K562 (cell line): ENCODE measurements at regions not wholly inside any gene's neighbourhood (a gene's known extent, or its start where the extent isn't known, plus 50 kb on each side); places are given as distances from the start of the nearest gene placed in this dataset.
A peak's percentile ranks its signal among the peaks of the same experiment; 100 is the strongest.

Experiments
- ATAC-seq: fragments of 200-7000 bp; cut with Tn5 transposase; 3 replicates; pipeline ENCODE4 v1.9.1; 2020; ENCODE audit warnings: moderate library complexity
- BruUV-seq: library from RNA; stranded (reverse); fragments of 400-500 nt; replicated peaks from 2 replicates; lab custom pipeline; 2021; lab: Mats Ljungman, UMichigan
- CTCF ChIA-PET: fragments of 300-600 bp; formaldehyde crosslinking; extraction: SDS; loops from one replicate; lab custom pipeline; 2021; ENCODE audit warnings: low intra/inter-chr PET ratio; lab: Yijun Ruan, JAX
- POLR2A ChIA-PET: fragments of 300-600, 350-650 bp; sonication (Branson Sonifier 250); formaldehyde crosslinking; extraction: SDS; loops from one replicate; lab custom pipeline; 2021; ENCODE audit warnings: antibody characterized with exemption, inconsistent platforms; lab: Yijun Ruan, JAX
- DNase-seq, 4 experiments: peaks; one replicate each; pipeline versions ENCODE4 v3.0.0 to v3.0.0-alpha.2; 2011 to 2018; ENCODE audit warnings: low spot score in 3 of 4, mixed read lengths in 3 of 4; ENCODE audit errors: extremely low read depth in 1 of 4
- FAIRE-seq: peaks from 2 replicates; lab custom pipeline; 2011; peaks lifted over from hg19 to GRCh38; lab: Jason Lieb, UNC
- H2AFZ ChIP-seq: 2 replicates; pipeline ENCODE4 v1.6.0; 2011; ENCODE audit warnings: low read depth, low read length, control low read depth, inconsistent platforms
- H3K27ac ChIP-seq: fragments of 200-600 bp; 3 replicates; pipeline ENCODE4 v1.8.0; 2011; ENCODE audit warnings: low read depth, mild to moderate bottlenecking, control low read depth, inconsistent platforms, low read length, moderate library complexity, mixed read lengths; ENCODE audit errors: extremely low read depth
- H3K27me3 ChIP-seq, 2 experiments: fragments of 300-600 bp in 1 of 2; 2 replicates in 1 of 2; 3 replicates in 1 of 2; pipeline versions ENCODE4 v1.6.0 to v1.8.0; 2011; ENCODE audit warnings: inconsistent platforms in 2 of 2, low read length in 2 of 2, mild to moderate bottlenecking in 1 of 2, mixed read lengths in 1 of 2, moderate library complexity in 1 of 2; ENCODE audit not compliant: control insufficient read depth in 2 of 2, insufficient read depth in 2 of 2
- H3K36me3 ChIP-seq: fragments of 300-600 bp; 3 replicates; pipeline ENCODE4 v1.8.0; 2011; ENCODE audit warnings: mild to moderate bottlenecking, low read length, inconsistent platforms; ENCODE audit not compliant: control insufficient read depth, insufficient read depth
- H3K4me1 ChIP-seq, 2 experiments: fragments of 200-600 bp in 1 of 2; replicated peaks in 1 of 2; 2 replicates in 1 of 2; 3 replicates in 1 of 2; pipeline versions ENCODE4 v1.5.1 to v1.8.0; 2011; ENCODE audit warnings: inconsistent platforms in 2 of 2, low read length in 2 of 2, mild to moderate bottlenecking in 1 of 2, mixed read lengths in 1 of 2, moderate library complexity in 1 of 2; ENCODE audit not compliant: control insufficient read depth in 2 of 2, insufficient read depth in 2 of 2
- H3K4me2 ChIP-seq: 2 replicates; pipeline ENCODE4 v1.6.1; 2011; ENCODE audit warnings: low read length, control low read depth, inconsistent platforms, mixed read lengths; ENCODE audit not compliant: insufficient read depth
- H3K4me3 ChIP-seq: fragments of 200-600 bp; sonication (generic), shearing (Covaris generic); 2 replicates; pipeline ENCODE4 v1.5.1; 2016; ENCODE audit warnings: control low read depth, inconsistent platforms
- H3K79me2 ChIP-seq: fragments of 200-600 bp; 3 replicates; pipeline ENCODE4 v1.8.0; 2011; ENCODE audit warnings: low read length, inconsistent platforms; ENCODE audit not compliant: control insufficient read depth, insufficient read depth
- H3K9ac ChIP-seq, 2 experiments: 2 replicates each; pipeline versions ENCODE4 v1.6.0 to v1.6.1; 2011; ENCODE audit warnings: low read depth in 2 of 2, low read length in 2 of 2, control low read depth in 1 of 2, inconsistent platforms in 1 of 2, mild to moderate bottlenecking in 1 of 2, mixed read lengths in 1 of 2; ENCODE audit not compliant: insufficient read depth in 1 of 2
- H3K9me1 ChIP-seq: one replicate; pipeline ENCODE4 v1.6.0; 2011; ENCODE audit warnings: inconsistent platforms, mild to moderate bottlenecking, low read length, moderate library complexity; ENCODE audit not compliant: control insufficient read depth, insufficient read depth
- H3K9me3 ChIP-seq: replicated peaks from 2 replicates; pipeline ENCODE4 v1.5.1; 2011; ENCODE audit warnings: low read depth, low read length, inconsistent platforms; ENCODE audit not compliant: control insufficient read depth, insufficient read depth
- H4K20me1 ChIP-seq: replicated peaks from 2 replicates; pipeline ENCODE4 v1.6.1; 2011; ENCODE audit warnings: low read length, inconsistent platforms, mixed read lengths; ENCODE audit not compliant: control insufficient read depth, insufficient read depth
- CBFA2T3 ChIP-seq: fragments of 450-650 bp; IDR thresholded peaks from 2 replicates; pipeline ENCODE4 v1.6.1; 2017
- CEBPB ChIP-seq: fragments of 450-650 bp; IDR thresholded peaks from 2 replicates; pipeline ENCODE4 v1.6.1; 2016; ENCODE audit warnings: missing genetic modification characterization, missing compliant biosample characterization
- MCM7 ChIP-seq, 2 experiments: fragments of 450-650 bp; IDR thresholded peaks; 2 replicates each; pipeline ENCODE4 v1.6.1; 2016 to 2018
- MEIS2 ChIP-seq: fragments of 450-650 bp; IDR thresholded peaks from 2 replicates; pipeline ENCODE4 v1.6.1; 2014; ENCODE audit warnings: mild to moderate bottlenecking; ENCODE audit not compliant: partially characterized antibody
- MYC ChIP-seq, 2 experiments: fragments of 250-450 bp in 1 of 2; sonication (Bioruptor Pico) in 1 of 2; IDR thresholded peaks; 2 replicates each; pipeline versions ENCODE4 v1.5.1 to v1.6.1; 2012 to 2021; ENCODE audit warnings: low read depth in 2 of 2, borderline replicate concordance in 1 of 2, improper control_type of control experiment in 1 of 2, low read length in 1 of 2, mild to moderate bottlenecking in 1 of 2, moderate library complexity in 1 of 2
- NCOR1 ChIP-seq: fragments of 450-650 bp; IDR thresholded peaks from 2 replicates; pipeline ENCODE4 v1.6.1; 2016; ENCODE audit warnings: mild to moderate bottlenecking, moderate library complexity
- RNF2 ChIP-seq: sonication (generic); IDR thresholded peaks from 2 replicates; pipeline ENCODE4 v1.6.1; 2016
- STAT5A ChIP-seq: IDR thresholded peaks from 2 replicates; pipeline ENCODE4 v1.6.1; 2012; ENCODE audit warnings: low read length, inconsistent platforms, borderline replicate concordance
- TAL1 ChIP-seq: fragments of 450-650 bp; IDR thresholded peaks from 2 replicates; pipeline ENCODE4 v1.6.1; 2016; ENCODE audit warnings: mild to moderate bottlenecking
- TEAD4 ChIP-seq, 2 experiments: sonication (generic) in 1 of 2; formaldehyde crosslinking in 1 of 2; IDR thresholded peaks; 2 replicates each; pipeline versions ENCODE4 v1.6.1 to v1.8.0; 2012 to 2022; ENCODE audit warnings: borderline replicate concordance in 1 of 2, inconsistent platforms in 1 of 2, low read length in 1 of 2, mild to moderate bottlenecking in 1 of 2, missing genetic modification reagents in 1 of 2
- TRIM28 ChIP-seq: fragments of 450-650 bp; IDR thresholded peaks from 2 replicates; pipeline ENCODE4 v1.6.1; 2017
- ZFX ChIP-seq: sonication (generic); formaldehyde crosslinking; IDR thresholded peaks from 2 replicates; pipeline ENCODE4 v1.8.0; 2022; ENCODE audit warnings: mild to moderate bottlenecking, missing genetic modification reagents, moderate library complexity
- ZNF75A ChIP-seq: fragments of 450-650 bp; formaldehyde crosslinking; IDR thresholded peaks from 2 replicates; pipeline ENCODE4 v1.4.0; 2020; ENCODE audit warnings: mild to moderate bottlenecking
- WGBS: fragments of 100-300 bp; shearing (Covaris generic); methylation state at CpG from one replicate; pipeline ENCODE4 v1.1.6; 2016; ENCODE audit warnings: low coverage, mixed read lengths; ENCODE audit not compliant: insufficient coverage; ENCODE audit errors: missing lambda C conversion rate; 5-methylcytosine and 5-hydroxymethylcytosine counted together
- in situ Hi-C: fragments of 300-500 bp; cut with MboI; formaldehyde crosslinking; loops from 4 replicates; pipeline ENCODE4 v1.15.0; 2018; ENCODE audit warnings: inconsistent platforms, mixed read lengths
- intact Hi-C: fragments of 100-400 bp; cut with micrococcal nuclease; formaldehyde crosslinking; loops from 2 replicates; pipeline ENCODE4 v1.14.2; 2022
- TF ChIP-seq, protein P1 (sequence below): sonication (generic); formaldehyde crosslinking; IDR thresholded peaks from 2 replicates; pipeline ENCODE4 v1.8.0; 2022; ENCODE audit warnings: mild to moderate bottlenecking, missing genetic modification reagents, borderline replicate concordance
- TF ChIP-seq, protein P2 (sequence below): fragments of 250-450 bp; sonication (Bioruptor Pico); IDR thresholded peaks from 2 replicates; pipeline ENCODE4 v1.5.0; 2020; ENCODE audit warnings: mild to moderate bottlenecking, borderline replicate concordance
- TF ChIP-seq, protein P3 (sequence below): fragments of 450-650 bp; IDR thresholded peaks from 2 replicates; pipeline ENCODE4 v1.6.1; 2018; ENCODE audit not compliant: partially characterized antibody

DNA sequence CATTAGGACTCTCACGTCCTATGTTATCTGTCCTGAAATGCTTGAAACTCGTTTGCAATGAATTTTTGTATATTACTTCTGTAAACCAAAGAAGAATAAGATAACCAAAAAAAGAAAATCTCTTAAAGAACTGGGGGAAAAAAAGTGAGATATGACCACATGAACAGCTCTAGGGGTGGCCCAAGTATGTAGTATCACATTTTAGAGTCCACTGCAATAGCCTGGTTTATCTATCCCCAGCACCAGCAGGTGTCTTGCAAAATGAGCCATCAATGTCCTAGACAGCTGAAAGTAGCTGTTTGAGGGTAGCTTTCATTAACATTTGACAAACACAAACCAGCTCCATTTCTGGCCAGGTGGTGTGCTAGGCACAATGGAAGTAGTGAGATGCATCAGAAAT is 102.8 kb downstream of the PXDC1 start:
- in situ Hi-C loops, result no loop called here
- H3K27ac ChIP-seq, result no peak overlapping the region
- no peak overlapping the region for H3K9ac ChIP-seq
- WGBS, result 22% methylated on average over 2 of the region's 2 CpGs
- no peak overlapping the region for H3K4me3 ChIP-seq
- H3K9me3 ChIP-seq, result 0 out of 2 replicates have a peak, but pooled peaks cover 3% of the 10 kb centered on the region
- FAIRE-seq, result no peak
- ChIA-PET POLR2A (interaction anchor here (0.6 kb wide), 2 partner anchors 11 to 897 kb away, joined by 3 read pairs; no protein-coding TSS in a partner anchor), CTCF (no interaction called here)
- H3K4me2 ChIP-seq, result no peak overlapping the region
- no peaks in the 10 kb centered on the region for H3K9me1 ChIP-seq
- no TSS peak for BruUV-seq
- no peaks in the 10 kb centered on the region for H4K20me1 ChIP-seq
- ATAC-seq, result no peak
- no peak overlapping the region for H2AFZ ChIP-seq
- DNase-seq, result peak in 2 of 4 experiments; percentile 42 to 48
- intact Hi-C loops, result no loop called here
- no peaks in the 10 kb centered on the region for H3K36me3 ChIP-seq
- peaks cover 0 to 2% of the 10 kb centered on the region in 2 experiments; a peak in 1 of 5 replicates for H3K27me3 ChIP-seq
- H3K4me1 ChIP-seq, result peaks cover 21 to 26% of the 10 kb centered on the region in 2 experiments
- H3K79me2 ChIP-seq, result no peaks in the 10 kb centered on the region
- TF ChIP-seq, protein P1, sequence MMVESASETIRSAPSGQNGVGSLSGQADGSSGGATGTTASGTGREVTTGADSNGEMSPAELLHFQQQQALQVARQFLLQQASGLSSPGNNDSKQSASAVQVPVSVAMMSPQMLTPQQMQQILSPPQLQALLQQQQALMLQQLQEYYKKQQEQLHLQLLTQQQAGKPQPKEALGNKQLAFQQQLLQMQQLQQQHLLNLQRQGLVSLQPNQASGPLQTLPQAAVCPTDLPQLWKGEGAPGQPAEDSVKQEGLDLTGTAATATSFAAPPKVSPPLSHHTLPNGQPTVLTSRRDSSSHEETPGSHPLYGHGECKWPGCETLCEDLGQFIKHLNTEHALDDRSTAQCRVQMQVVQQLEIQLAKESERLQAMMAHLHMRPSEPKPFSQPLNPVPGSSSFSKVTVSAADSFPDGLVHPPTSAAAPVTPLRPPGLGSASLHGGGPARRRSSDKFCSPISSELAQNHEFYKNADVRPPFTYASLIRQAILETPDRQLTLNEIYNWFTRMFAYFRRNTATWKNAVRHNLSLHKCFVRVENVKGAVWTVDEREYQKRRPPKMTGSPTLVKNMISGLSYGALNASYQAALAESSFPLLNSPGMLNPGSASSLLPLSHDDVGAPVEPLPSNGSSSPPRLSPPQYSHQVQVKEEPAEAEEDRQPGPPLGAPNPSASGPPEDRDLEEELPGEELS (CRISPR knock-in tag), result no peak
- TF ChIP-seq ZFX (CRISPR knock-in tag) (no peak), STAT5A (0 out of 2 replicates have a peak, but pooled peaks have one; percentile 22), RNF2 (no peak), MEIS2 (peak; percentile 11), ZNF75A (CRISPR knock-in tag) (no peak), CBFA2T3 (peak; percentile 67), CEBPB (tag) (peak; percentile 58; the same call in 1 of the 2 replicates), TAL1 (peak; percentile 46; the same call in 1 of the 2 replicates), NCOR1 (peak; percentile 17; the same call in 1 of the 2 replicates), TRIM28 (peak; percentile 78; the same call in 1 of the 2 replicates), MCM7 (IDR thresholded peaks at IDR 0.05) (no peak), TEAD4 (IDR thresholded peaks at IDR 0.05; ENCODE audit: low read length) (0 out of 2 replicates have a peak, but pooled peaks have one; percentile 24), TEAD4 (CRISPR knock-in tag; IDR thresholded peaks at IDR 0.05; ENCODE audit: borderline replicate concordance) (no peak), MYC (IDR thresholded peaks at IDR 0.05; ENCODE audit: low read depth, low read length) (no peak), MYC (CRISPR knock-in tag; IDR thresholded peaks at IDR 0.05; ENCODE audit: borderline replicate concordance, low read depth) (no peak)
- TF ChIP-seq, protein P2, sequence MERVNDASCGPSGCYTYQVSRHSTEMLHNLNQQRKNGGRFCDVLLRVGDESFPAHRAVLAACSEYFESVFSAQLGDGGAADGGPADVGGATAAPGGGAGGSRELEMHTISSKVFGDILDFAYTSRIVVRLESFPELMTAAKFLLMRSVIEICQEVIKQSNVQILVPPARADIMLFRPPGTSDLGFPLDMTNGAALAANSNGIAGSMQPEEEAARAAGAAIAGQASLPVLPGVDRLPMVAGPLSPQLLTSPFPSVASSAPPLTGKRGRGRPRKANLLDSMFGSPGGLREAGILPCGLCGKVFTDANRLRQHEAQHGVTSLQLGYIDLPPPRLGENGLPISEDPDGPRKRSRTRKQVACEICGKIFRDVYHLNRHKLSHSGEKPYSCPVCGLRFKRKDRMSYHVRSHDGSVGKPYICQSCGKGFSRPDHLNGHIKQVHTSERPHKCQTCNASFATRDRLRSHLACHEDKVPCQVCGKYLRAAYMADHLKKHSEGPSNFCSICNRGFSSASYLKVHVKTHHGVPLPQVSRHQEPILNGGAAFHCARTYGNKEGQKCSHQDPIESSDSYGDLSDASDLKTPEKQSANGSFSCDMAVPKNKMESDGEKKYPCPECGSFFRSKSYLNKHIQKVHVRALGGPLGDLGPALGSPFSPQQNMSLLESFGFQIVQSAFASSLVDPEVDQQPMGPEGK (CRISPR knock-in tag), result no peak
- TF ChIP-seq, protein P3, sequence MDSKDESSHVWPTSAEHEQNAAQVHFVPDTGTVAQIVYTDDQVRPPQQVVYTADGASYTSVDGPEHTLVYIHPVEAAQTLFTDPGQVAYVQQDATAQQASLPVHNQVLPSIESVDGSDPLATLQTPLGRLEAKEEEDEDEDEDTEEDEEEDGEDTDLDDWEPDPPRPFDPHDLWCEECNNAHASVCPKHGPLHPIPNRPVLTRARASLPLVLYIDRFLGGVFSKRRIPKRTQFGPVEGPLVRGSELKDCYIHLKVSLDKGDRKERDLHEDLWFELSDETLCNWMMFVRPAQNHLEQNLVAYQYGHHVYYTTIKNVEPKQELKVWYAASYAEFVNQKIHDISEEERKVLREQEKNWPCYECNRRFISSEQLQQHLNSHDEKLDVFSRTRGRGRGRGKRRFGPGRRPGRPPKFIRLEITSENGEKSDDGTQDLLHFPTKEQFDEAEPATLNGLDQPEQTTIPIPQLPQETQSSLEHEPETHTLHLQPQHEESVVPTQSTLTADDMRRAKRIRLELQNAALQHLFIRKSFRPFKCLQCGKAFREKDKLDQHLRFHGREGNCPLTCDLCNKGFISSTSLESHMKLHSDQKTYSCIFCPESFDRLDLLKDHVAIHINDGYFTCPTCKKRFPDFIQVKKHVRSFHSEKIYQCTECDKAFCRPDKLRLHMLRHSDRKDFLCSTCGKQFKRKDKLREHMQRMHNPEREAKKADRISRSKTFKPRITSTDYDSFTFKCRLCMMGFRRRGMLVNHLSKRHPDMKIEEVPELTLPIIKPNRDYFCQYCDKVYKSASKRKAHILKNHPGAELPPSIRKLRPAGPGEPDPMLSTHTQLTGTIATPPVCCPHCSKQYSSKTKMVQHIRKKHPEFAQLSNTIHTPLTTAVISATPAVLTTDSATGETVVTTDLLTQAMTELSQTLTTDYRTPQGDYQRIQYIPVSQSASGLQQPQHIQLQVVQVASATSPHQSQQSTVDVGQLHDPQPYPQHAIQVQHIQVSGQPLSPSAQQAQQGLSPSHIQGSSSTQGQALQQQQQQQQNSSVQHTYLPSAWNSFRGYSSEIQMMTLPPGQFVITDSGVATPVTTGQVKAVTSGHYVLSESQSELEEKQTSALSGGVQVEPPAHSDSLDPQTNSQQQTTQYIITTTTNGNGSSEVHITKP, result peak; percentile 28
